Activated CD8-positive, alpha-beta T cell treated with anti-CD3 and anti-CD28 coated beads for 36 hours (primary cell): ENCODE measurements at regions not wholly inside any gene's neighbourhood (a gene's known extent, or its start where the extent isn't known, plus 50 kb on each side); places are given as distances from the start of the nearest gene placed in this dataset.
A peak's percentile ranks its signal among the peaks of the same experiment; 100 is the strongest.
"Not testable (repeated sequence)": the region's sequence is repeated elsewhere in the genome, so short reads cannot be mapped to it uniquely, and the experiment has no call there.

Experiments
- ATAC-seq: fragments of 200-7000 bp; cut with Tn5 transposase; one replicate; pipeline ENCODE4 v1.10.0; 2021; ENCODE audit warnings: mild to moderate bottlenecking, moderate library complexity
- CTCF ChIA-PET: fragments of 350-600 bp; sonication (Branson Sonifier 250); formaldehyde crosslinking; loops from one replicate; lab custom pipeline; 2021; ENCODE audit warnings: antibody characterized with exemption; lab: Charles Lee
- POLR2A ChIA-PET: fragments of 350-600 bp; sonication (Branson Sonifier 250); formaldehyde crosslinking; loops from one replicate; lab custom pipeline; 2021; ENCODE audit warnings: antibody characterized with exemption; lab: Charles Lee
- DNase-seq: peaks from one replicate; pipeline ENCODE4 v3.0.0-alpha.2; 2020
- H3K27ac Mint-ChIP-seq: one replicate; pipeline ENCODE4 v1.8.0; 2021; ENCODE audit warnings: mild to moderate bottlenecking, mixed read lengths
- H3K27me3 Mint-ChIP-seq: one replicate; pipeline ENCODE4 v1.8.0; 2021; ENCODE audit warnings: mixed read lengths
- H3K36me3 Mint-ChIP-seq: one replicate; pipeline ENCODE4 v1.8.0; 2021; ENCODE audit warnings: low read depth, mixed read lengths
- H3K4me1 Mint-ChIP-seq: one replicate; pipeline ENCODE4 v1.8.0; 2021; ENCODE audit warnings: low read depth, mixed read lengths
- H3K4me3 Mint-ChIP-seq: one replicate; pipeline ENCODE4 v1.8.0; 2021; ENCODE audit warnings: mild to moderate bottlenecking, moderate library complexity, mixed read lengths
- H3K9me3 Mint-ChIP-seq: one replicate; pipeline ENCODE4 v1.8.0; 2021; ENCODE audit warnings: mixed read lengths
- intact Hi-C: fragments of 100-400 bp; cut with micrococcal nuclease; formaldehyde crosslinking; loops from one replicate; pipeline ENCODE4 v1.10.0; 2022
- TF ChIP-seq, protein P1 (sequence below): fragments of 200-600 bp; IDR thresholded peaks from one replicate; pipeline ENCODE4 v1.8.0; 2022; ENCODE audit warnings: antibody characterized with exemption, mild to moderate bottlenecking

DNA sequence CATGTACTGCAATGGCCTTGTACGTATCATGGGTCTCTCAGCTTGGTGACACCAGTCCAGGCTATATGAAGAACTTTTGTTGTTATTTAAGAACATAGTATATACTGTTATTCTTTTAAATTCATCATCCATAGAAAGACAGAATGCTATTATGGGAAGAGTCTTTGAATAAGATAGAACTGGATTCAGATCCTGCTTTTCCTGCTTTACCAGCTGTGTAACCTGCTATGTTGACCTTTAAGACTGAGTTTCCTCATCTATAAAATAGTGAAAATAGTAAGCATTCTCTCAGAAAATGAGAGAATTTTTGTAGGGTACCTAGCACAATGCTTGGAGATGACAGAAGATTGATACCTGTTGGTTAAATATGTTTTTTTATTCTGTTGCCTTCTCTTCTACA is 204.1 kb upstream of the TBL1XR1 start:
- peaks cover 3% of the 10 kb centered on the region for H3K4me1 Mint-ChIP-seq
- no peak overlapping the region for H3K4me3 Mint-ChIP-seq
- no peaks in the 10 kb centered on the region for H3K36me3 Mint-ChIP-seq
- H3K27me3 Mint-ChIP-seq: no peaks in the 10 kb centered on the region
- ChIA-PET CTCF (interaction anchor here (0.7 to 1.5 kb wide), 2 partner anchors 9 to 248 kb away, joined by 3 read pairs; no protein-coding TSS in a partner anchor), POLR2A (no interaction called here)
- TF ChIP-seq, protein P1, sequence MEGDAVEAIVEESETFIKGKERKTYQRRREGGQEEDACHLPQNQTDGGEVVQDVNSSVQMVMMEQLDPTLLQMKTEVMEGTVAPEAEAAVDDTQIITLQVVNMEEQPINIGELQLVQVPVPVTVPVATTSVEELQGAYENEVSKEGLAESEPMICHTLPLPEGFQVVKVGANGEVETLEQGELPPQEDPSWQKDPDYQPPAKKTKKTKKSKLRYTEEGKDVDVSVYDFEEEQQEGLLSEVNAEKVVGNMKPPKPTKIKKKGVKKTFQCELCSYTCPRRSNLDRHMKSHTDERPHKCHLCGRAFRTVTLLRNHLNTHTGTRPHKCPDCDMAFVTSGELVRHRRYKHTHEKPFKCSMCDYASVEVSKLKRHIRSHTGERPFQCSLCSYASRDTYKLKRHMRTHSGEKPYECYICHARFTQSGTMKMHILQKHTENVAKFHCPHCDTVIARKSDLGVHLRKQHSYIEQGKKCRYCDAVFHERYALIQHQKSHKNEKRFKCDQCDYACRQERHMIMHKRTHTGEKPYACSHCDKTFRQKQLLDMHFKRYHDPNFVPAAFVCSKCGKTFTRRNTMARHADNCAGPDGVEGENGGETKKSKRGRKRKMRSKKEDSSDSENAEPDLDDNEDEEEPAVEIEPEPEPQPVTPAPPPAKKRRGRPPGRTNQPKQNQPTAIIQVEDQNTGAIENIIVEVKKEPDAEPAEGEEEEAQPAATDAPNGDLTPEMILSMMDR: no peak
- DNase-seq (no peak), ATAC-seq (no peak)
- intact Hi-C loops: no loop called here
- H3K27ac Mint-ChIP-seq: no peak overlapping the region
- H3K9me3 Mint-ChIP-seq: no peaks in the 10 kb centered on the region

DNA sequence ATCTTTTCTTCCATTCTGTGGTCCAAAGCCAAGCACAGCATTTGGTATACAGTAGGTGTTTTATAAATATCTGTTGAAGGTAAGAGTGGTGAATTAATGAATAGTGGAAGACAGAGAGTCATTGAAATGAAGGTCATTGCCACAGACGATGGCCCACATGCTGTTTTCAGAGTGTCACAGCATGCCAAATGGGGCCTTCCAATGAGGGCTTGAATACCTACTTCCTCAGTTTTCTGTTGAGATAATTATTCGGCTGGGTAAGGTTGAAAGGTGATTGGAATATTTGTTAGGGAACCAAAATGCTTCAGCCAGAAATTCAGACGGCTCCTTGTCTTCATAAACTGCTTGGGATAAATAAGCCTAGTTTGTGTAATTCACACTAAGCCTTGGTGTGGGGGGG is 205.3 kb upstream of the TBL1XR1 start:
- DNase-seq (no peak), ATAC-seq (no peak)
- H3K27ac Mint-ChIP-seq: no peak overlapping the region
- peaks cover 3% of the 10 kb centered on the region for H3K4me1 Mint-ChIP-seq
- ChIA-PET POLR2A (no interaction called here), CTCF (interaction anchor here (1.5 kb wide), 1 partner anchor 8 kb away, joined by 3 read pairs; no protein-coding TSS in a partner anchor)
- H3K4me3 Mint-ChIP-seq: no peak overlapping the region
- intact Hi-C loops: no loop called here
- H3K36me3 Mint-ChIP-seq: no peaks in the 10 kb centered on the region
- no peaks in the 10 kb centered on the region for H3K9me3 Mint-ChIP-seq
- TF ChIP-seq, protein P1: no peak
- H3K27me3 Mint-ChIP-seq: no peaks in the 10 kb centered on the region

DNA sequence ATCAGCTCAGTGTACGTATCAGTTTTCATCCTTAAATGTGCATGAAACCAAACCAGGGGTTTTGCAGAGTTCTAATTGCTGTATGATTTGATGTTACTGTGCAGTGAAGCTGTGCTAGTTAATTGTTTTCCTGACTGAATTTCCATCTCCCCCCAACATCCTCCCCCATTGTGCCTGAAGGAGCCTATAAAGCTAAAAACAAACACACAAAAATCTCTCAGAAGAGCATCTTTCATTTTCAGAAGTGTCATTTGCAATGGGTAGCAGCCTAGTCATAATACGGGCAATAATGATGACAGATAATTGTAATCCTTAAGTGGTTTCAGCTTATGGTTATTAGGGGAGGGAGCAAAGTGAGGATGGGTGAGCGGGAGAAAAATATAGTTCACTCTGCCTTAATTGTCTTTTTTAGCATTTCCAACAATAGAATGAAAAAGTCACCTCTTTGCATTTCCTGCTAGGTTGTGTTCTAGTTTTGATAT is 207.9 kb upstream of the TBL1XR1 start:
- TF ChIP-seq, protein P1: no peak
- Mint-ChIP-seq H3K27me3 (no peaks in the 10 kb centered on the region), H3K4me3 (no peak overlapping the region), H3K36me3 (no peaks in the 10 kb centered on the region), H3K27ac (no peak overlapping the region), H3K4me1 (peaks cover 3% of the 10 kb centered on the region), H3K9me3 (no peaks in the 10 kb centered on the region)
- ATAC-seq (no peak), DNase-seq (no peak)
- intact Hi-C loops: no loop called here
- ChIA-PET POLR2A (no interaction called here), CTCF (interaction anchor here (1.2 kb wide), 1 partner anchor 19 kb away, joined by 3 read pairs; no protein-coding TSS in a partner anchor)

DNA sequence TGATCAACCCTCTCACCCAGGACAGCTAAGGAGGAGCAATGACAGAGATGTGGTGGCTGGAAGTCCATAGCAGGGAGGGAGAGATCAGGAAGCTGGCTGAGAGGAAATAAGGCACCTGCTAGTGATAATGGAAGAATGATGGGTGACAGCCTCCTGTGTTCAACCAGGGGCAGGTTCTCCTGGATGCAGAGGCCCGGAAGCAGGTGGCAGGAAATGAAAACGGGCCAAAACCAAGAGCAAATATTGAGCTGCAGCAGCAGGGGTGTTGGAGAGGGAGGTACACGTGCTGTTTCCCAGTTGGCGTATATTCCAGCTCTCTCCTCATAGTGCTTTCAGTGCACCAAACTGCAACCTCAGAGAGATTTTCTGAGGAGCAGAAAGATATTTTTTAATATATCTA is 213.4 kb upstream of the TBL1XR1 start:
- DNase-seq (peak; percentile 28), ATAC-seq (no peak)

DNA sequence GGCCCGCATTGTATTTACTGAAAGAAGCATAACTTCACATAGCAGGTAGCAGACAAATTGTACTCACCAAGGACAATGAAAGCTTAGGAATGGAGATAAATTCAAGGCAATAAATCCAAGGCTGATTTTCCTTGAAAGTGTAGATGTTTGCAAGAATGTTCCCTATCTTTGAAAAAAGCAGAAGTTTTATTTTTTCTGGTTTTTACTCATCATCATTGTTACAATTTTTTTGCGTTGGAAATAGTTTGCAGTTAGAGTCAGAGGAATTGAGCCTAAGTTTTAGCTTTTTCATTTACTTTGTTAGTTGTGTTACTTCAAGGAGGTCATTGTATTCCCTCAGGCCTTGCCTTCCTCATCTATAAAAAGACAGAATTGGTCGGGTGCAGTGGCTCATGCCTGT is 213.9 kb upstream of the TBL1XR1 start:
- intact Hi-C loops: no loop called here
- ChIA-PET POLR2A (interaction anchor here (1.5 kb wide), 1 partner anchor 51 kb away, joined by 5 read pairs; no protein-coding TSS in a partner anchor), CTCF (interaction anchor here (1.2 to 1.8 kb wide), 2 partner anchors 8 to 15 kb away, joined by 3 to 4 read pairs; no protein-coding TSS in a partner anchor)
- Mint-ChIP-seq H3K4me3 (no peak overlapping the region), H3K27me3 (no peaks in the 10 kb centered on the region), H3K27ac (no peak overlapping the region), H3K4me1 (peaks cover 10% of the 10 kb centered on the region), H3K36me3 (no peaks in the 10 kb centered on the region), H3K9me3 (no peaks in the 10 kb centered on the region)
- ATAC-seq (no peak), DNase-seq (no peak)
- TF ChIP-seq, protein P1: no peak

More for the DNA sequence above, 213.4 kb upstream of the TBL1XR1 start:
- ChIA-PET CTCF (interaction anchor here (1.0 to 1.8 kb wide), 4 partner anchors 8 to 359 kb away, joined by 3 to 4 read pairs (median 3); no protein-coding TSS in a partner anchor), POLR2A (interaction anchor here (1.0 to 1.5 kb wide), 2 partner anchors 51 to 212 kb away, joined by 3 to 5 read pairs; no protein-coding TSS in a partner anchor)
- TF ChIP-seq, protein P1: no peak
- H3K4me1 Mint-ChIP-seq: peaks cover 10% of the 10 kb centered on the region
- no peaks in the 10 kb centered on the region for H3K9me3 Mint-ChIP-seq
- intact Hi-C loops: no loop called here
- H3K36me3 Mint-ChIP-seq: no peaks in the 10 kb centered on the region
- no peak overlapping the region for H3K4me3 Mint-ChIP-seq
- H3K27me3 Mint-ChIP-seq: no peaks in the 10 kb centered on the region
- H3K27ac Mint-ChIP-seq: peak overlapping the region; percentile 16

DNA sequence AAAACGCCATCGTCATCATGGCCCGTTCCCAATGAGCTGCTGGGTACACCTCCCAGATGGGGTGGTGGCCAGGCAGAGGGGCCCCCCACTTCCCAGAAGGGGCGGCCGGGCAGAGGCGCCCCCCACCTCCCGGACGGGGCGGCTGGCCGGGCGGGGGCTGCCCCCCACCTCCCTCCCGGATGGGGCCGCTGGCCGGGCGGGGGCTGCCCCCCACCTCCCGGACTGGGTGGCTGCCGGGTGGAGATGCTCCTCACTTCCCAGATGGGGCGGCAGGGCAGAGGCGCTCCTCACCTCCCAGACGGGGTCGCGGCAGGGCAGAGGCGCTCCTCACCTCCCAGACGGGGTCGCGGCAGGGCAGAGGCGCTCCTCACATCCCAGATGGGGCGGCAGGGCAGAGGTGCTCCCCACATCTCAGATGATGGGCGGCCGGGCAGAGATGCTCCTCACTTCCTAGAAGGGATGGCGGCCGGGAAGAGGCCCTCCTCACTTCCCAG is 215.4 kb upstream of the TBL1XR1 start:
- POLR2A ChIA-PET, CTCF ChIA-PET, intact Hi-C loops, DNase-seq, H3K36me3 Mint-ChIP-seq, H3K9me3 Mint-ChIP-seq, H3K4me3 Mint-ChIP-seq, H3K27ac Mint-ChIP-seq, H3K27me3 Mint-ChIP-seq, ATAC-seq: not testable (repeated sequence)
- H3K4me1 Mint-ChIP-seq: peaks cover 14% of the 10 kb centered on the region
